ENCODE measurements at regions not wholly inside any gene's neighbourhood (a gene's known extent, or its start where the extent isn't known, plus 50 kb on each side); places are given as distances from the start of the nearest gene placed in this dataset.

- H3K56ac ChIP-seq (ENCODE audit: insufficient read length, low read depth, low read length), result no peak overlapping the region
- H2BK20ac ChIP-seq (ENCODE audit: low read depth, low read length, poor library complexity, severe bottlenecking), result no peak overlapping the region
- H2AK5ac ChIP-seq (ENCODE audit: insufficient read length, low read length), result no peak overlapping the region
- H3K4me3 Mint-ChIP-seq, result no peak overlapping the region
- 0 out of 7 replicates have a peak, but pooled peaks cover 0 to under 1% (median 0%) of the 10 kb centered on the region in 3 experiments for H3K36me3 Mint-ChIP-seq (ENCODE audit: insufficient read depth in 1 of 3, low read depth in 3 of 3)
- no peak overlapping the region for H3K14ac ChIP-seq (ENCODE audit: insufficient read depth, low read length)
- no peak overlapping the region for H3K27ac Mint-ChIP-seq
- no peaks in the 10 kb centered on the region for H3K23me2 ChIP-seq (ENCODE audit: insufficient read length, low read depth, low read length, poor library complexity, severe bottlenecking)
- peaks cover 3 to 4% of the 10 kb centered on the region in 2 experiments; a peak in 4 of 5 replicates for H3K9me3 Mint-ChIP-seq
- H3T11ph ChIP-seq (ENCODE audit: low read length), result no peak overlapping the region
- H2BK120ac ChIP-seq (ENCODE audit: low read depth, low read length, poor library complexity, severe bottlenecking), result no peak overlapping the region
- no peaks in the 10 kb centered on the region for H3K27me3 ChIP-seq (ENCODE audit: insufficient read depth, low read length)
- H3K79me2 ChIP-seq (ENCODE audit: insufficient read depth, low read length), result no peaks in the 10 kb centered on the region
- no peaks in the 10 kb centered on the region for H3K9me3 ChIP-seq (ENCODE audit: control insufficient read depth, low read depth, low read length)
- peaks cover 3% of the 10 kb centered on the region for H3K27me3 Mint-ChIP-seq (ENCODE audit: low read depth)
- no peak overlapping the region for H2BK15ac ChIP-seq (ENCODE audit: low read depth, low read length)
- H3K4me1 Mint-ChIP-seq, result peaks cover 19 to 30% of the 10 kb centered on the region in 2 experiments
- H3K4me2 ChIP-seq (ENCODE audit: insufficient read depth, insufficient read length, low read length), result no peak overlapping the region
- H3K79me1 ChIP-seq (ENCODE audit: insufficient read depth, low read depth, low read length, poor library complexity, severe bottlenecking), result no peaks in the 10 kb centered on the region
- peaks cover 8% of the 10 kb centered on the region; the same call in 1 of the 2 replicates for H3K4me1 ChIP-seq (ENCODE audit: insufficient read depth, low read length)
- no peak overlapping the region for H3K23ac ChIP-seq (ENCODE audit: insufficient read length, low read depth, low read length)
- no peak overlapping the region for H3K9ac ChIP-seq (ENCODE audit: extremely low read depth, insufficient read length, low read length)
- no peak overlapping the region for H2BK5ac ChIP-seq (ENCODE audit: insufficient read length, low read length)
- H4K91ac ChIP-seq (ENCODE audit: insufficient read length, low read depth, low read length), result no peak overlapping the region
- H4K5ac ChIP-seq (ENCODE audit: insufficient read length, low read depth, low read length), result no peak overlapping the region
- no peak overlapping the region for H4K8ac ChIP-seq (replicated peaks; ENCODE audit: insufficient read length, low read depth, low read length)
- no peaks in the 10 kb centered on the region for H4K20me1 ChIP-seq (ENCODE audit: control insufficient read depth, insufficient read depth, insufficient read length)
- H2BK12ac ChIP-seq (ENCODE audit: insufficient read length, low read depth, low read length), result no peak overlapping the region
- H3K18ac ChIP-seq (ENCODE audit: insufficient read length, low read depth, low read length), result no peak overlapping the region
- TF ChIP-seq CTCF (conservative IDR thresholded peaks at IDR 0.05), result no peak
- H3K27ac ChIP-seq (ENCODE audit: insufficient read length, low read depth, low read length), result no peak overlapping the region
- H2AFZ ChIP-seq (ENCODE audit: low read length), result no peak overlapping the region
- no peak overlapping the region for H3K4ac ChIP-seq (ENCODE audit: low read depth, low read length)
- WGBS (ENCODE audit: extremely low coverage, insufficient read length, low lambda C conversion rate), result no CpG with 5 or more reads among the region's 2 CpGs
- no peak for DNase-seq
Measured at GRCh38 chr21:35231090-35231489, 182.0 kb upstream of the RUNX1 start.

Measured in H9 (cell line).